GM23248 (cell line): ENCODE measurements at regions not wholly inside any gene's neighbourhood (a gene's known extent, or its start where the extent isn't known, plus 50 kb on each side); places are given as distances from the start of the nearest gene placed in this dataset.

Source experiments
- EZH2 ChIP-seq: fragments of 200-600 bp; sonication (generic); IDR thresholded peaks from 2 replicates; pipeline ENCODE4 v1.6.1; 2018; ENCODE audit warnings: antibody characterized with exemption, mild to moderate bottlenecking; ENCODE audit not compliant: insufficient read depth, poor library complexity, severe bottlenecking
- EZH2phosphoT487 ChIP-seq: fragments of 200-600 bp; sonication (generic); IDR thresholded peaks from 2 replicates; pipeline ENCODE4 v1.6.1; 2018; ENCODE audit warnings: antibody characterized with exemption, moderate library complexity, mild to moderate bottlenecking, low read depth; ENCODE audit not compliant: insufficient read depth

DNA sequence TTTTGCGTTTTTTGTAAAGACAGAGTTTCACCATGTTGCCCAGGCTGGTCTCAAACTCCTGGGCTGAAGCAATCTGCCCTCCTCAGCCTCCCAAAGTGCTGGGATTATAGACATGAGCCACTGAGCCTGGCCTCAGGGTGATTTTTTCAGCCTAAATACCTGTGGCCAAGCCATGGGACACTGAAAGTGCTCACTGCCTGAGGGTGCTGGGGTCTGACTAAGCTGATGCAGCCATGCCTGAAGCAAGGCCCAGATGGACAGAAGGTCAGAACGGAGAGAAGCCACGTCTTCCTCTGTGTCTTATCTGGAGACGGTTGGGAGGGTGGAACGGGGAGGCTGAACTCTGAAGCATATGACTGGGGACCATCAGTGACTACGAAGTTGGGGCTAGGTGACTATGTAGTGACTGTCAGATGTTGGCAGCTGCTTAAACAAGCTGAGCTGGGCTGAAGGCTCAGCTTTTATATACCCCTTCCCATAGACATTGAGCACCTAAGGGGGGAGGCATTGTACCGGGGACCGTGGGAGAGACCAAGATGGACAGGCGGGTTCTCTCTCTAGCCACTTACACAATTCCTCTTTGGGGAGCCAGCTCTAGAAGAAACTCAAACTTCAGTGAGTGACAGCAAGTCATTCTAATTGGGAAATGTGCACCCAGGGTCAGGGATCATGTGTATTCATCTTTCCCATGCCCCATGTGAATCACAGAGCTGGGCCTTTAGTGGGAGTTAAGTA is 73.3 kb upstream of the HABP2 start:
- TF ChIP-seq EZH2 (no peak), EZH2phosphoT487 (no peak)
